ENCODE measurements at regions not wholly inside any gene's neighbourhood (a gene's known extent, or its start where the extent isn't known, plus 50 kb on each side); places are given as distances from the start of the nearest gene placed in this dataset.
"Not testable (repeated sequence)": the region's sequence is repeated elsewhere in the genome, so short reads cannot be mapped to it uniquely, and the experiment has no call there.

GRCh38 chrX:65971151-65971550 is 68.7 kb downstream of the VSIG4 start:
- CTCF ChIA-PET: no interaction called here
- Mint-ChIP-seq H3K4me1 (ENCODE audit: low read depth) (peaks cover 4% of the 10 kb centered on the region), H3K9me3 (no peaks in the 10 kb centered on the region), H3K36me3 (ENCODE audit: low read depth) (no peaks in the 10 kb centered on the region), H3K27me3 (no peaks in the 10 kb centered on the region), H3K27ac (no peak overlapping the region), H3K4me3 (no peak overlapping the region)
- POLR2A ChIA-PET: no interaction called here
- intact Hi-C loops (cut with micrococcal nuclease): no loop called here
- no peak for TF ChIP-seq CTCF (IDR thresholded peaks at IDR 0.05)
- ATAC-seq (no peak), DNase-seq (peak; percentile 4)

GRCh38 chrX:65967159-65967558 is 72.7 kb downstream of the VSIG4 start:
- intact Hi-C loops (cut with micrococcal nuclease); ATAC-seq; DNase-seq; H3K4me3 Mint-ChIP-seq; POLR2A ChIA-PET; H3K9me3 Mint-ChIP-seq; H3K27me3 Mint-ChIP-seq; H3K36me3 Mint-ChIP-seq (ENCODE audit: low read depth); CTCF ChIA-PET; H3K4me1 Mint-ChIP-seq (ENCODE audit: low read depth); H3K27ac Mint-ChIP-seq: not testable (repeated sequence)

GRCh38 chrX:65961714-65962113 is 78.2 kb downstream of the VSIG4 start:
- H3K4me1 Mint-ChIP-seq (ENCODE audit: low read depth): no peaks in the 10 kb centered on the region

GRCh38 chrX:65948103-65948502 is 91.8 kb downstream of the VSIG4 start:
- peaks cover 18% of the 10 kb centered on the region for H3K9me3 Mint-ChIP-seq
- ATAC-seq (no peak), DNase-seq (no peak)
- ChIA-PET POLR2A (no interaction called here), CTCF (no interaction called here)
- no peaks in the 10 kb centered on the region for H3K27me3 Mint-ChIP-seq
- no peak for TF ChIP-seq CTCF (IDR thresholded peaks at IDR 0.05)
- peaks cover 9% of the 10 kb centered on the region for H3K36me3 Mint-ChIP-seq (ENCODE audit: low read depth)
- H3K27ac Mint-ChIP-seq: no peak overlapping the region
- intact Hi-C loops (cut with micrococcal nuclease): no loop called here
- H3K4me1 Mint-ChIP-seq (ENCODE audit: low read depth): peaks cover 20% of the 10 kb centered on the region
- H3K4me3 Mint-ChIP-seq: no peak overlapping the region

More at GRCh38 chrX:65961714-65962113, 78.2 kb downstream of the VSIG4 start:
- peaks cover 2% of the 10 kb centered on the region for H3K9me3 Mint-ChIP-seq
- ATAC-seq: no peak
- ChIA-PET CTCF (no interaction called here), POLR2A (no interaction called here)
- DNase-seq: no peak
- no peak overlapping the region for H3K27ac Mint-ChIP-seq
- H3K36me3 Mint-ChIP-seq (ENCODE audit: low read depth): no peaks in the 10 kb centered on the region
- intact Hi-C loops (cut with micrococcal nuclease): no loop called here
- H3K27me3 Mint-ChIP-seq: no peaks in the 10 kb centered on the region
- TF ChIP-seq CTCF (IDR thresholded peaks at IDR 0.05): no peak
- no peak overlapping the region for H3K4me3 Mint-ChIP-seq

- no peak for ATAC-seq
- POLR2A ChIA-PET: no interaction called here
- DNase-seq: no peak
- H3K4me3 Mint-ChIP-seq: no peak overlapping the region
- H3K27me3 Mint-ChIP-seq: no peaks in the 10 kb centered on the region
- no peak overlapping the region for H3K27ac Mint-ChIP-seq
- peaks cover 9% of the 10 kb centered on the region for H3K36me3 Mint-ChIP-seq (ENCODE audit: low read depth)
- peaks cover 16% of the 10 kb centered on the region for H3K4me1 Mint-ChIP-seq (ENCODE audit: low read depth)
- no peak for TF ChIP-seq CTCF (IDR thresholded peaks at IDR 0.05)
- peaks cover 19% of the 10 kb centered on the region for H3K9me3 Mint-ChIP-seq
- CTCF ChIA-PET: no interaction called here
- intact Hi-C loops (cut with micrococcal nuclease): no loop called here
Observed at GRCh38 chrX:65941775-65942174, 98.1 kb downstream of the VSIG4 start.

GRCh38 chrX:65933085-65933589 is 106.7 kb downstream of the VSIG4 start:
- no peak overlapping the region for H3K27ac Mint-ChIP-seq
- DNase-seq (no peak), ATAC-seq (no peak)
- H3K4me1 Mint-ChIP-seq (ENCODE audit: low read depth): peaks cover 4% of the 10 kb centered on the region
- H3K4me3 Mint-ChIP-seq: no peak overlapping the region
- intact Hi-C loops (cut with micrococcal nuclease): no loop called here
- H3K9me3 Mint-ChIP-seq: peaks cover 6% of the 10 kb centered on the region
- POLR2A ChIA-PET: no interaction called here
- CTCF ChIA-PET: interaction anchor here (0.6 kb wide), 1 partner anchor 37 kb away, joined by 3 read pairs; no protein-coding TSS in a partner anchor
- no peaks in the 10 kb centered on the region for H3K27me3 Mint-ChIP-seq
- no peak for TF ChIP-seq CTCF (IDR thresholded peaks at IDR 0.05)
- peaks cover 7% of the 10 kb centered on the region for H3K36me3 Mint-ChIP-seq (ENCODE audit: low read depth)

All from activated CD8-positive, alpha-beta T cell treated with anti-CD3 and anti-CD28 coated beads for 36 hours (primary cell).